ENCODE measurements at regions not wholly inside any gene's neighbourhood (a gene's known extent, or its start where the extent isn't known, plus 50 kb on each side); places are given as distances from the start of the nearest gene placed in this dataset.
A peak's percentile ranks its signal among the peaks of the same experiment; 100 is the strongest.

- Mint-ChIP-seq H3K36me3 (ENCODE audit: insufficient read depth in 1 of 3, low read depth in 3 of 3) (peaks cover 0 to 24% (median 0%) of the 10 kb centered on the region in 3 experiments; a peak in 3 of 7 replicates), H3K4me3 (no peak overlapping the region), H3K27me3 (ENCODE audit: low read depth) (no peaks in the 10 kb centered on the region), H3K4me1 (peaks cover 5% of the 10 kb centered on the region in 2 experiments; a peak in 3 of 4 replicates), H3K9me3 (peaks cover 0 to 12% of the 10 kb centered on the region in 2 experiments; a peak in 4 of 5 replicates), H3K27ac (0 out of 7 replicates have a peak overlapping the region, but pooled peaks of 1 of the 3 experiments have one; percentile 18)
- Histone ChIP-seq H2BK12ac (ENCODE audit: insufficient read length, low read depth, low read length) (no peak overlapping the region), H3K9ac (ENCODE audit: extremely low read depth, insufficient read length, low read length) (no peak overlapping the region), H2AK5ac (ENCODE audit: insufficient read length, low read length) (no peak overlapping the region), H3K18ac (ENCODE audit: insufficient read length, low read depth, low read length) (no peak overlapping the region), H2BK5ac (ENCODE audit: insufficient read length, low read length) (no peak overlapping the region), H2BK120ac (ENCODE audit: low read depth, low read length, poor library complexity, severe bottlenecking) (no peak overlapping the region), H4K8ac (replicated peaks; ENCODE audit: insufficient read length, low read depth, low read length) (no peak overlapping the region), H4K91ac (ENCODE audit: insufficient read length, low read depth, low read length) (no peak overlapping the region), H3K14ac (ENCODE audit: insufficient read depth, low read length) (0 out of 2 replicates have a peak overlapping the region, but pooled peaks have one; percentile 39), H2AFZ (ENCODE audit: low read length) (no peak overlapping the region), H2BK15ac (ENCODE audit: low read depth, low read length) (no peak overlapping the region; the same call in 1 of the 2 replicates), H3K4me1 (ENCODE audit: insufficient read depth, low read length) (no peaks in the 10 kb centered on the region), H3K23ac (ENCODE audit: insufficient read length, low read depth, low read length) (no peak overlapping the region), H3K4me2 (ENCODE audit: insufficient read depth, insufficient read length, low read length) (no peak overlapping the region), H3K79me1 (ENCODE audit: insufficient read depth, low read depth, low read length, poor library complexity, severe bottlenecking) (no peaks in the 10 kb centered on the region), H3K79me2 (ENCODE audit: insufficient read depth, low read length) (no peaks in the 10 kb centered on the region), H4K5ac (ENCODE audit: insufficient read length, low read depth, low read length) (no peak overlapping the region), H3K27ac (ENCODE audit: insufficient read length, low read depth, low read length) (no peak overlapping the region), H2BK20ac (ENCODE audit: low read depth, low read length, poor library complexity, severe bottlenecking) (no peak overlapping the region), H3K56ac (ENCODE audit: insufficient read length, low read depth, low read length) (no peak overlapping the region), H3K4ac (ENCODE audit: low read depth, low read length) (no peak overlapping the region), H3K23me2 (ENCODE audit: insufficient read length, low read depth, low read length, poor library complexity, severe bottlenecking) (no peaks in the 10 kb centered on the region), H3K9me3 (ENCODE audit: control insufficient read depth, low read depth, low read length) (no peaks in the 10 kb centered on the region), H3T11ph (ENCODE audit: low read length) (no peak overlapping the region), H3K27me3 (ENCODE audit: insufficient read depth, low read length) (no peaks in the 10 kb centered on the region; the same call in 1 of the 2 replicates), H4K20me1 (ENCODE audit: control insufficient read depth, insufficient read depth, insufficient read length) (no peaks in the 10 kb centered on the region)
- no CpG with 5 or more reads among the region's 3 CpGs for WGBS (ENCODE audit: extremely low coverage, insufficient read length, low lambda C conversion rate)
- DNase-seq, result peak; percentile 41
- TF ChIP-seq CTCF (conservative IDR thresholded peaks at IDR 0.05), result peak; percentile 61
Observed at GRCh38 chr7:9890092-9890491, 1083.6 kb upstream of the PHF14 start.

All from H9 (cell line).